ENCODE measurements at regions not wholly inside any gene's neighbourhood (a gene's known extent, or its start where the extent isn't known, plus 50 kb on each side); places are given as distances from the start of the nearest gene placed in this dataset.
A peak's percentile ranks its signal among the peaks of the same experiment; 100 is the strongest.
"Not testable (repeated sequence)": the region's sequence is repeated elsewhere in the genome, so short reads cannot be mapped to it uniquely, and the experiment has no call there.

DNA sequence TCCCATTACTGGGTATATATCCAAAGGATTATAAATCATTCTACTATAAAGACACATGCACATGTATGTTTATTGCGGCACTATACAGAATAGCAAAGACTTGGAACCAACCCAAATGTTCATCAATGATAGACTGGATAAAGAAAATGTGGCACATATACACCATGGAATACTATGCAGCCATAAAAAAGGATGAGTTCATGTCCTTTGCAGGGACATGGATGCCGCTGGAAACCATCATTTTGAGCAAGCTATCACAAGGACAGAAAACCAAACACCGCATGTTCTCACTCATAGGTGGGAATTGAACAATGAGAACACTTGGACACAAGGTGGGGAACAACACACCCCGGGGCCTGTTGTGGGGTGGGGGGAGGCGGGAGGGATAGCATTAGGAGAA, 57.0 kb upstream of the NEUROD1 start:
- DNase-seq (ENCODE audit: low read depth), result not testable (repeated sequence)

DNA sequence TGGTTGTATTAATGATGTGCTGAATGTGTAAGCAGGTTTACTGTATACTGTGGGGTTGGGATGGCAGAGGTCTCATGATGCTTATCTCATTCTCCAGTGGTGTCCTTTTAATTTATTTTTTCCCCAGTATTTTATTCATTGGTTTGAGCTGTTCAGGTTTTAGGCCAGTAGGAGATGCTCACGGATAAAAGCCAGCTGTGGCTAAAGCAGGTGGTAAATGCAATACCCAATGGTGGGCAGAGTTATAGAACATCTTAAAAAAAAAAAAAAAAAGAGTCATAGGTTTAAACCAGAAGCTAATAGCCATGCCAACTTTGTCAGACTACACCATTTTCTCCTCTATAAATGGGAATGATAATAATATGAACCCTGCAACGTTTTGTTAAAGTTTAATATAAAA, 57.8 kb upstream of the NEUROD1 start:
- DNase-seq (ENCODE audit: low read depth), result no peak

DNA sequence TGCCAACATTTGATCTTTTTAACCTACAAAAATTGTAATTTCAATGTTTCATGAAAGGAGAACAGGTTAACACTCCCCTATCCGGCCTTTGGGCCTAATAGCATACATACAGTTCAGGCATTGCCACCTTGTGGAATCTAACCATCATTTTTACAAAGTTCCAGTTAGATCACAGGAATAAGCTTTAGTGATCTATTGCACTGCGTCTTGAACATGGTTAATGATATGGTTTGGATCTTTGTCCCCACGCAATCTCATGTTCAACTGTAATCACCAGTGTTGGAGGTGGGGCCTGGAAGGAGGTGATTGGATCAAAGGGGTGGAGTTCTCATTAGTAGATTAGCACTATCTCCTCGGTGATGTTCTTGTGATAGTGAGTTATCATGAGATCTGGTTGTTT, 58.2 kb upstream of the NEUROD1 start:
- DNase-seq (ENCODE audit: low read depth), result no peak

DNA sequence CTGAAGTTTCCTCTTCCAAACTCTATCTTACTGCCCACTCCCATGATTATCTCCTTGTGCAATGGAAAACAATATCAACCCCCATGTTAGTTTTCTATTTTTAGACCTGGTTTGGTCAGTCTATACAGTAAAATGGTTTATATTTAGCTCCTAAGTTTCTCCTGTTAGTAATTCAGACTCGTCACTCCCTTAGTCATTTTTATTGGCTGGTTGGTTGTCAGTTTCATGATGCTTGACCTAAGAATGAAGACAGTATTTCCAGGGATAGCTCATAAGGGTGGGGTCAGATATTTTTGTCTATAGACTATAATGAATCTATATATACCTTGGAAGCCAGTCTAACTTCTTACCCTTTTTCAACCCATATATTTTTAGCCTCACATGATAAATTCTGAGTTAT, 61.4 kb upstream of the NEUROD1 start:
- no peak for DNase-seq (ENCODE audit: low read depth)

DNA sequence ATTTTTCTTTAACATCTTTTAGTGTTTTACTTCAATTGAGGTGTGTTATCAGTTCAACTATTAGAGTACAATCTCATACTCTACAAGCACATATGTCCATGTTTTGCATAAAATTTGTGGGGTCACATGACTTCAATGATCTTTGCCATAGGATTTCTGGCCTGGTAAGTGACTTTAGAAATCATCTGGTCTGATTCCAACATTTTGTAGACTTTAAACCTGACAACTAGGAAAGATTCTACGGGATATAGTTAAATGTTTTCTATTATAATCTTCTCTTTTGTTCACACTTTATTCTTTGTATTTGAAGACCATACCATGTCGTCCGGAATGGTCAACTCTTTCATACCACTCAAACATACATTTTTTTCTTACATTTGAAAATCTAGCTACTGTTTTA, 62.0 kb upstream of the NEUROD1 start:
- DNase-seq (ENCODE audit: low read depth), result no peak

DNA sequence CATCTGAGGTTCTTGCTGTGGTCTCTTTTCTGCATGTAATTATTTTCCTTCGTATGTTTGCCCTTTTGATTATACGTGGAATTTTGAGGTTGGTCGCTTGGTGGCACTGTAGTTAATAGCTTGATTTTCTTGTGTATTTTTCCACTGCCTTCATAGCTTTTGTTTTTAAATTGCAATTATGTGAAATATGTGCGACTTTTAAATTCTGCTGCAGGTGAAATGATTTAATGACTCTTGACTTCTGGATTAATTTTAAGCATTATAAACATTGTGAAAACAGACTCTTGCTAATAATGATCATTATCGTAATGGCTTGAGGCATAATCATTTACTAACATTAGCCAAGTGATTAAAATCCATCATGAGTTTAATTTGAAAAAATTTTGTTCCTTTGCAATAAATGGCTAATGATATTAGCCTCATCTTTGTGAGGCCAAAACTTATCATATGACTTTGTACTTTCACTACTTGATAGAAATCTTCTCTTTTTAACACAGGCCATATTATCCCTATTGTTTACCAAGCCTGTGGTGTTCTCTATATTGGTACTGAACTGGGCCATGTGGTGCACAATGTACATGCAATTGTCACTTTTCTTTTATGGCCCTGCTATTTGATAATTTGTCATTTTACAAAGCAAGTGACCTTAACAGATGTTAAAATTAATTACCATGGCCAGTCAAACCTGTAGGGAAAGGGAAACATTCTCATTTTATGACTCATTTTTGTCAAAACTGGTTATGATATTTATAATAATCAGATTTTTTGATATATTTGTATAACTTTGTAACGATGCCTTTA, 62.8 kb upstream of the NEUROD1 start:
- peak; percentile 1 for DNase-seq (ENCODE audit: low read depth)

- DNase-seq (ENCODE audit: low read depth), result no peak
These were observed 63.4 kb upstream of the NEUROD1 start for GRCh38 chr2:181743723-181744031.

- DNase-seq (ENCODE audit: low read depth), result no peak
These were observed 65.7 kb upstream of the NEUROD1 start for GRCh38 chr2:181745796-181746540.

GRCh38 chr2:181746844-181747243, 66.5 kb upstream of the NEUROD1 start:
- DNase-seq (ENCODE audit: low read depth), result no peak

GRCh38 chr2:181750305-181750704, 70.0 kb upstream of the NEUROD1 start:
- no peak for DNase-seq (ENCODE audit: low read depth)

DNA sequence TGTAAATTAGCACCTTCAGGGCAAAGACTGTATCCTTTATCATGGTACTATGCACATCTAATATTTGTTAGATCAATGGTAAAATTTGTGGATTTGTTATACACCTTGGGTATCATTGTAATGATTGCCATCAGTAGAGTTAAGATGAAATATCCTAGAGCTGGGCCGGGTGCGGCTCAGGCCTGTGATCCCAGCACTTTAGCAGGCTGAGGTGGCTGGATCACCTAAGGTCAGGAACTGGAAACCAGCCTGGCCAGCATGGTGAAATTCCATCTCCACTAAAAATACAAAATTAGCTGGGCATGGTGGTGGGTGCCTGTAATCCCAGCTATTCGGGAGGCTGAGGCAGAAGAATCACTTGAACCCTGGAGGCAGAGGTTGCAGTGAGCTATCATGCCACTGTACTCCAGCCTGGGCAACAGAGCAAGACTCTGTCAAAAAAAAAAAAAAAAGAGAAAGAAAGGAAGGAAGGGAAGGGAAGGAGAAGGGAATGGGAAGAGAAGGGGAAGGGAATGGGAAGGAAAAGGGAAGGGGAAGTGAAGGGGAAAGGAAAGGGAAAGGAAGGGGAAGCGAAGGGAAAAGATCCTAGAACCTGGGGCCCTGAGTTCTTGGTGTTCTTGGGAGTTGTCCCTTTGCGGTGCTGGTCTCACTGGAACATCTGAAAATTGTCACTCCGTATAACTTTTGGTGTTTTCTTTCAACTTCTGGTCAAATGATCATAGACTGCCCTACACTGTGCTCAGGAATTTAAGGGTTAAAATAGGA, 71.1 kb upstream of the NEUROD1 start:
- DNase-seq (ENCODE audit: low read depth), result no peak

- DNase-seq (ENCODE audit: low read depth), result no peak
These were observed 72.0 kb upstream of the NEUROD1 start for GRCh38 chr2:181752301-181752700.

DNA sequence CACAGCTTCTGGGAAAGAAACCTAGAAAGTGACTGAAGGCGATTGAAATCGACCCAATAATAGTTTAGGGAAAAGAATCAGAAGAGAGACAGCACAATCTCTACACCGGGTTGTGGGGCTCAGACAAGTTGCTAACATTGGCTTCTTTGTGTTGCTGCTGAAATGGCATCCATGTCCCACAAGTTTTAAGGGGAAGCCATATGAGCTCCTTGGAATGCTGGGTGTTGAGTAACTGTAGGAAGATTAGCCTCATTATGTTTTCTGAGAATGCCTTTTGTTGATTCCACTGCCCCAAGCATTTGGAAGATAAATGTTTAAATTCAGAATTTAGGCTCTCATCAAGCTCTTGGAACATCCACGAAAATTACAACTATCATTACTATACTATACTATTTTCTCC, 73.4 kb upstream of the NEUROD1 start:
- no peak for DNase-seq (ENCODE audit: low read depth)

GRCh38 chr2:181754105-181754504, 73.8 kb upstream of the NEUROD1 start:
- DNase-seq (ENCODE audit: low read depth), result no peak

DNA sequence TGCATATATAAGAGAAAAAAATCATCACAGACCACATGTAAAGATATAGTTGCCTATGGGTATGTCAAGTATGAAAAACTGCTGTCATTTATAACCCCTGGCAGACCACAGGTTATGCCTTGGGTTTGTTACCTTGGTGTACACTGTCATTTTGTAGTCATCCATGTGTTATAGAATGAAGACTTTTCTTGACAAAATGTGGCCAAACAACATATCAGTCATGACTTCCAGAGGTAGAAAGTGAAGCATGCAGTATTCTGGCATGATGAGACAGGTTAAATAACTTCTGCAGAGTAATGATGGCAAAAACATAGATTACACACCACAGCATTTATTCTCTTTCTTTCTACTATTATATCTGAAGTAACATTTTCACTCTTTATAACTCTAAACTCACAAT, 74.9 kb upstream of the NEUROD1 start:
- DNase-seq (ENCODE audit: low read depth), result no peak

DNA sequence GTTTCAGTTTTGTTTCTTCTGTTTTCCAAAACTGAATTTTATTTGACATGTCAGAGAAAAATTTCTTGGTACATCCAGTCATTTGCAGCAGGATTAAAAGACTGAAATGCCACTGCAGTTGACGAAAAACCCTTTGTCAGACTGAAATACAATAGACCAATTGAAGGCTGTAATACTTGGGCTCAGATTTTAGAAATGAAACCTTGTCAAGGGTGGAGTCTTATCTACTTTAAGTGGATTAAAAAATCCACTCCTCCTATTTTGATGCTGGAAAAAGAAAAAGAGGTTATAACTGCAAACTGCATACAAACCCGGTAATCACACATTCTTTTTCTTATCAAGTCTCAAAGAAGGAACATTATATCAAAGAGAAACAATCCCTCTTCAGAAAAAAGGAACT, 80.2 kb upstream of the NEUROD1 start:
- DNase-seq (ENCODE audit: low read depth), result no peak

DNA sequence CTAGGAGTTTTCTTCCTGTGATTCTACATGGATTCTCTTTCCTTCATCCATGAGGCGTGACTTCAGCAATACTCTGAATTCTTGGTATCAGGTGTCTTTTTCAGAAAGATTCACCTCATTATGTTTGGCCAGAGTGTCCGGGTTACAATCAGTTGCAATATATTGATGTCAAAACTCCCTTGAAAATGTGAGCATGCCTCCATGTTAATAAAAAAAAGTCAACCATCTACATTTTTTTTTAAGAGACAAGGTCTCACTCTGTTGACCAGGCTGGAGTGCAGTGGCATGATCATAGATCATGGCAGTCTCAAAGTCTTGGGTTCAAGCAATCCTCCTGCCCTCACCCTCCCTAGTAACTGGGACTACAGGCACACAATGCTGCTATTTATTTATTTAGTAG, 80.9 kb upstream of the NEUROD1 start:
- no peak for DNase-seq (ENCODE audit: low read depth)

DNA sequence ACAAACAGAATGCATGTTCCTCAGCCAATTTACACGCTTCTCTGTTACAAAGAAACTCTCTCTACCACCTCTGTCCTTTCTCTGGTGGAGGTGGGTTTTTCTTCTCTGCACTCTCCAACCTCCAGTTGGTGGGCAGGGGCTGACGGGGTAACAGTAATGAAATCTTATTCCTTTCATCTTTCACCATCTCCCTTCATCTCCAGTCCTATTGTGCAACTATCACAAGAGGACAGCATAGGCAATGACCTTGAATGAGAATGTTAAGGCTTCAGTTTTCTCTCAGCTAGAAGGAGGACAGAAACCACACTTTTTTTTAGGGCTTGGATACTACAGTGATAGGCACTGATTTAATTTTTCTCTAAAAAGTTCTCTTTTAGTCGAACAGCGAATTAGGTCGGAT, 81.7 kb upstream of the NEUROD1 start:
- no peak for DNase-seq (ENCODE audit: low read depth)

DNA sequence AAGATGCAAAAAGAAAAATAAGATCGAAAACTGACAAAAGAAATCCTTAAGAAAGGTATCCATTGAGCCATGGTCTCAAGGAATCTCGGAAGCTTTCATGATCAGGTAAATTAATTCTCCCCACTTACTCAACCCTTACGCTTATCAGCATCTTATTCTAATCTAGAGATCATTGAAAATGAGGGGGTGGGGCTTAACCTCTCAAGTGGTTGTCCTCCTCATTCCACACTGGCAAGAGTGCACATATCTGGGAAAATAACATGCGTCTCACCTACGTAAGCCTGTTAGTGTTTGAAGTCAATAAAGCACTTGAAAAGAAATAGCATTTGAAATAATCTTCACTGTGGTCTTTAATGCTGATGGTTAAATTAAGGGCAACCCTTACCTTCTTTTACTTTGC, 82.5 kb upstream of the NEUROD1 start:
- no peak for DNase-seq (ENCODE audit: low read depth)

- DNase-seq (ENCODE audit: low read depth), result no peak
These were observed 83.1 kb upstream of the NEUROD1 start for GRCh38 chr2:181763423-181763822.

- DNase-seq (ENCODE audit: low read depth), result no peak
These were observed 84.0 kb upstream of the NEUROD1 start for GRCh38 chr2:181764095-181764963.

DNA sequence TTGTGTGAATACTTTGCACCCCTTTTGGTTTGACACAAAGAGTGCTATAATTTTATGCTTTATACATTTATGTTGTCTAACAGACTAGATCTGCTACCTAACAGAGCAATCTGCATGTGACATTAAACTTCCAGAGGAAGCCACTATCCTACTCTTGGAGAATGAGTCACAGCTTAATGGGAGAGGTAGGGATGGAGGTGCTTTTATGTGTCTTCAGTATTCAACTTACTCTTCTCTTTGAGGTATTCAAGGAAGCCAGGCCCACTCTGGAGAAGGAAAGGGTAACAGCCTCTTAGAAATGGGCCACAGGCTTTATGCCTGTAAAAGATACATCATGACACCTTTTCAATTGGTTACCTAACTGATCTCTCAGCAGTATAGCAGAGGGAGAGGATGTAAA, 85.8 kb upstream of the NEUROD1 start:
- no peak for DNase-seq (ENCODE audit: low read depth)

Measured in T follicular helper cell (primary cell).